Activated naive CD4-positive, alpha-beta T cell treated with anti-CD3 and anti-CD28 coated beads, Interleukin-2, amount 50 U/mL, for 72 hours (primary cell): ENCODE measurements at regions not wholly inside any gene's neighbourhood (a gene's known extent, or its start where the extent isn't known, plus 50 kb on each side); places are given as distances from the start of the nearest gene placed in this dataset.

ENCODE experiments used
- ATAC-seq, 2 donors: fragments of 150-1000 bp; cut with Tn5 transposase; 2 replicates each; pipeline ENCODE4 v1.10.0; 2021; ENCODE audit warnings: mild to moderate bottlenecking in 2 of 2, moderate library complexity in 2 of 2
- DNase-seq, 2 donors: peaks; one replicate each; pipeline ENCODE4 v3.0.0; 2021 to 2022; ENCODE audit warnings: low spot score in 2 of 2
- H3K27ac Mint-ChIP-seq, 2 donors: one replicate each; pipeline ENCODE4 v1.8.0; 2022; ENCODE audit warnings: mild to moderate bottlenecking in 2 of 2, mixed read lengths in 2 of 2
- H3K36me3 Mint-ChIP-seq, 2 donors: one replicate each; pipeline ENCODE4 v1.8.0; 2022; ENCODE audit warnings: mixed read lengths in 2 of 2
- H3K9me3 Mint-ChIP-seq, 2 donors: one replicate each; pipeline ENCODE4 v1.8.0; 2022; ENCODE audit warnings: mixed read lengths in 2 of 2

- no peak for DNase-seq
- no peak overlapping the region for H3K27ac Mint-ChIP-seq
- peaks cover 6 to 11% of the 10 kb centered on the region in 2 donors for H3K9me3 Mint-ChIP-seq
- ATAC-seq: no peak
- no peaks in the 10 kb centered on the region for H3K36me3 Mint-ChIP-seq
Observed at GRCh38 chr5:21125238-21125983, 1137.4 kb upstream of the CDH18 start.

- ATAC-seq: no peak
- H3K9me3 Mint-ChIP-seq: peaks cover 12 to 23% of the 10 kb centered on the region in 2 donors
- H3K36me3 Mint-ChIP-seq: peaks cover 0 to 5% of the 10 kb centered on the region in 2 donors
- H3K27ac Mint-ChIP-seq: no peak overlapping the region
- no peak for DNase-seq
Observed at GRCh38 chr5:21121213-21121612, 1133.2 kb upstream of the CDH18 start.

GRCh38 chr5:21097661-21098060 lies 1109.7 kb upstream of the CDH18 start:
- Mint-ChIP-seq H3K9me3 (peaks cover 3 to 13% of the 10 kb centered on the region in 2 donors), H3K36me3 (no peaks in the 10 kb centered on the region), H3K27ac (no peak overlapping the region)
- DNase-seq (no peak), ATAC-seq (no peak)

GRCh38 chr5:21094619-21095018 lies 1106.6 kb upstream of the CDH18 start:
- Mint-ChIP-seq H3K9me3 (peaks cover 0 to 13% of the 10 kb centered on the region in 2 donors), H3K36me3 (no peaks in the 10 kb centered on the region), H3K27ac (no peak overlapping the region)
- no peak for ATAC-seq
- no peak for DNase-seq

GRCh38 chr5:21087766-21088165 lies 1099.8 kb upstream of the CDH18 start:
- H3K9me3 Mint-ChIP-seq: peaks cover 19 to 25% of the 10 kb centered on the region in 2 donors
- ATAC-seq (no peak), DNase-seq (no peak)
- H3K36me3 Mint-ChIP-seq: peaks cover 0 to 6% of the 10 kb centered on the region in 2 donors
- no peak overlapping the region for H3K27ac Mint-ChIP-seq

GRCh38 chr5:21085791-21086190 lies 1097.8 kb upstream of the CDH18 start:
- peaks cover 0 to 6% of the 10 kb centered on the region in 2 donors for H3K36me3 Mint-ChIP-seq
- no peak for DNase-seq

GRCh38 chr5:21071986-21072385 lies 1084.0 kb upstream of the CDH18 start:
- peaks cover 9 to 12% of the 10 kb centered on the region in 2 donors for H3K9me3 Mint-ChIP-seq
- no peak overlapping the region for H3K27ac Mint-ChIP-seq
- no peaks in the 10 kb centered on the region for H3K36me3 Mint-ChIP-seq
- DNase-seq (no peak), ATAC-seq (no peak)

More at GRCh38 chr5:21085791-21086190, 1097.8 kb upstream of the CDH18 start:
- ATAC-seq: no peak
- Mint-ChIP-seq H3K9me3 (peaks cover 19 to 34% of the 10 kb centered on the region in 2 donors), H3K27ac (no peak overlapping the region)

- no peaks in the 10 kb centered on the region for H3K36me3 Mint-ChIP-seq
- no peak overlapping the region for H3K27ac Mint-ChIP-seq
Observed at GRCh38 chr5:21071421-21071820, 1083.4 kb upstream of the CDH18 start.

GRCh38 chr5:21070858-21071257 lies 1082.9 kb upstream of the CDH18 start:
- Mint-ChIP-seq H3K36me3 (no peaks in the 10 kb centered on the region), H3K9me3 (peaks cover 9 to 14% of the 10 kb centered on the region in 2 donors), H3K27ac (no peak overlapping the region)
- no peak for DNase-seq
- ATAC-seq: no peak

More at GRCh38 chr5:21071421-21071820, 1083.4 kb upstream of the CDH18 start:
- ATAC-seq (no peak), DNase-seq (no peak)
- peaks cover 9 to 12% of the 10 kb centered on the region in 2 donors for H3K9me3 Mint-ChIP-seq

- Mint-ChIP-seq H3K9me3 (peaks cover 13 to 20% of the 10 kb centered on the region in 2 donors), H3K36me3 (no peaks in the 10 kb centered on the region), H3K27ac (no peak overlapping the region)
- DNase-seq: no peak
- ATAC-seq: no peak
Observed at GRCh38 chr5:21067724-21068123, 1079.7 kb upstream of the CDH18 start.

- Mint-ChIP-seq H3K9me3 (peaks cover 32 to 45% of the 10 kb centered on the region in 2 donors), H3K27ac (no peak overlapping the region)
- DNase-seq: no peak
Observed at GRCh38 chr5:21063146-21063545, 1075.1 kb upstream of the CDH18 start.

GRCh38 chr5:21058289-21058688 lies 1070.3 kb upstream of the CDH18 start:
- peaks cover 0 to 10% of the 10 kb centered on the region in 2 donors for H3K36me3 Mint-ChIP-seq
- DNase-seq (no peak), ATAC-seq (no peak)
- peaks cover 28 to 29% of the 10 kb centered on the region in 2 donors for H3K9me3 Mint-ChIP-seq
- no peak overlapping the region for H3K27ac Mint-ChIP-seq

More at GRCh38 chr5:21063146-21063545, 1075.1 kb upstream of the CDH18 start:
- H3K36me3 Mint-ChIP-seq: peaks cover 0 to 8% of the 10 kb centered on the region in 2 donors
- no peak for ATAC-seq

- Mint-ChIP-seq H3K36me3 (peaks cover 0 to 5% of the 10 kb centered on the region in 2 donors), H3K27ac (no peak overlapping the region), H3K9me3 (peaks cover 9 to 16% of the 10 kb centered on the region in 2 donors)
- no peak for ATAC-seq
- no peak for DNase-seq
Observed at GRCh38 chr5:21051945-21052344, 1063.9 kb upstream of the CDH18 start.

GRCh38 chr5:21049901-21050300 lies 1061.9 kb upstream of the CDH18 start:
- no peak for ATAC-seq
- peaks cover 13 to 16% of the 10 kb centered on the region in 2 donors for H3K9me3 Mint-ChIP-seq

GRCh38 chr5:21030981-21031380 lies 1043.0 kb upstream of the CDH18 start:
- Mint-ChIP-seq H3K36me3 (no peaks in the 10 kb centered on the region), H3K9me3 (peaks cover 0 to 21% of the 10 kb centered on the region in 2 donors), H3K27ac (no peak overlapping the region)
- ATAC-seq (no peak), DNase-seq (no peak)

More at GRCh38 chr5:21049901-21050300, 1061.9 kb upstream of the CDH18 start:
- Mint-ChIP-seq H3K27ac (no peak overlapping the region), H3K36me3 (peaks cover 0 to 9% of the 10 kb centered on the region in 2 donors)
- DNase-seq: no peak

GRCh38 chr5:21024966-21025365 lies 1037.0 kb upstream of the CDH18 start:
- DNase-seq (no peak), ATAC-seq (no peak)
- Mint-ChIP-seq H3K27ac (no peak overlapping the region), H3K9me3 (peaks cover 8 to 25% of the 10 kb centered on the region in 2 donors), H3K36me3 (no peaks in the 10 kb centered on the region)

GRCh38 chr5:21013237-21013636 lies 1025.2 kb upstream of the CDH18 start:
- H3K27ac Mint-ChIP-seq: no peak overlapping the region
- ATAC-seq (no peak), DNase-seq (no peak)
- H3K9me3 Mint-ChIP-seq: peaks cover 17% of the 10 kb centered on the region in 2 donors
- no peaks in the 10 kb centered on the region for H3K36me3 Mint-ChIP-seq

- Mint-ChIP-seq H3K27ac (no peak overlapping the region), H3K36me3 (no peaks in the 10 kb centered on the region), H3K9me3 (peaks cover 4 to 13% of the 10 kb centered on the region in 2 donors)
- DNase-seq (no peak), ATAC-seq (no peak)
Observed at GRCh38 chr5:21007781-21008180, 1019.8 kb upstream of the CDH18 start.
